ENCODE measurements at regions not wholly inside any gene's neighbourhood (a gene's known extent, or its start where the extent isn't known, plus 50 kb on each side); places are given as distances from the start of the nearest gene placed in this dataset.

GRCh38 chr16:63995025-63995424 is 1126.8 kb downstream of the CDH11 start:
- no peak overlapping the region for H3K4me3 ChIP-seq (ENCODE audit: low read depth, low read length)
- no peak for DNase-seq (ENCODE audit: low read depth)
- no peak for TF ChIP-seq CTCF (conservative IDR thresholded peaks at IDR 0.05; ENCODE audit: low read depth, low read length)

- H3K4me3 ChIP-seq (ENCODE audit: low read depth, low read length), result no peak overlapping the region
- TF ChIP-seq CTCF (conservative IDR thresholded peaks at IDR 0.05; ENCODE audit: low read depth, low read length), result no peak
- DNase-seq (ENCODE audit: low read depth), result no peak
These were observed 1138.5 kb downstream of the CDH11 start for GRCh38 chr16:63983401-63983800.

GRCh38 chr16:63982741-63983140 is 1139.1 kb downstream of the CDH11 start:
- no peak for DNase-seq (ENCODE audit: low read depth)
- H3K4me3 ChIP-seq (ENCODE audit: low read depth, low read length), result no peak overlapping the region
- no peak for TF ChIP-seq CTCF (conservative IDR thresholded peaks at IDR 0.05; ENCODE audit: low read depth, low read length)

- no peak for TF ChIP-seq CTCF (conservative IDR thresholded peaks at IDR 0.05; ENCODE audit: low read depth, low read length)
- no peak for DNase-seq (ENCODE audit: low read depth)
- H3K4me3 ChIP-seq (ENCODE audit: low read depth, low read length), result no peak overlapping the region
These were observed 1139.8 kb downstream of the CDH11 start for GRCh38 chr16:63982110-63982509.

GRCh38 chr16:63981639-63982038 is 1140.2 kb downstream of the CDH11 start:
- H3K4me3 ChIP-seq (ENCODE audit: low read depth, low read length), result no peak overlapping the region
- DNase-seq (ENCODE audit: low read depth), result no peak
- TF ChIP-seq CTCF (conservative IDR thresholded peaks at IDR 0.05; ENCODE audit: low read depth, low read length), result no peak

- no peak for TF ChIP-seq CTCF (conservative IDR thresholded peaks at IDR 0.05; ENCODE audit: low read depth, low read length)
- no peak overlapping the region for H3K4me3 ChIP-seq (ENCODE audit: low read depth, low read length)
- no peak for DNase-seq (ENCODE audit: low read depth)
These were observed 1141.1 kb downstream of the CDH11 start for GRCh38 chr16:63980763-63981162.

GRCh38 chr16:63978240-63978639 is 1143.6 kb downstream of the CDH11 start:
- no peak overlapping the region for H3K4me3 ChIP-seq (ENCODE audit: low read depth, low read length)
- DNase-seq (ENCODE audit: low read depth), result no peak
- TF ChIP-seq CTCF (conservative IDR thresholded peaks at IDR 0.05; ENCODE audit: low read depth, low read length), result no peak
